WTC11 (cell line): ENCODE measurements at regions not wholly inside any gene's neighbourhood (a gene's known extent, or its start where the extent isn't known, plus 50 kb on each side); places are given as distances from the start of the nearest gene placed in this dataset.

Experiments used
- CBFB ChIP-seq: sonication (generic); formaldehyde crosslinking; IDR thresholded peaks from 2 replicates; pipeline ENCODE4 v1.8.1; 2022; ENCODE audit warnings: mild to moderate bottlenecking, low read depth, missing genetic modification reagents
- EMX1 ChIP-seq: fragments of 250-450 bp; sonication (Bioruptor Pico); IDR thresholded peaks from 2 replicates; pipeline ENCODE4 v1.8.0; 2021; ENCODE audit warnings: mild to moderate bottlenecking
- ETV6 ChIP-seq: sonication (generic); formaldehyde crosslinking; IDR thresholded peaks from 2 replicates; pipeline ENCODE4 v1.8.1; 2022; ENCODE audit warnings: mild to moderate bottlenecking, missing genetic modification reagents
- FOXK1 ChIP-seq: sonication (generic); formaldehyde crosslinking; IDR thresholded peaks from 2 replicates; pipeline ENCODE4 v1.8.0; 2022; ENCODE audit warnings: mild to moderate bottlenecking, moderate library complexity, missing genetic modification reagents
- GRHL2 ChIP-seq: fragments of 250-450 bp; sonication (Bioruptor Pico); IDR thresholded peaks from 2 replicates; pipeline ENCODE4 v1.8.0; 2022; ENCODE audit warnings: mild to moderate bottlenecking, moderate library complexity; ENCODE audit not compliant: insufficient replicate concordance, severe bottlenecking
- JUN ChIP-seq: sonication (generic); formaldehyde crosslinking; IDR thresholded peaks from 2 replicates; pipeline ENCODE4 v1.8.0; 2023; ENCODE audit warnings: mild to moderate bottlenecking, missing genetic modification reagents
- MLX ChIP-seq: sonication (generic); formaldehyde crosslinking; IDR thresholded peaks from 2 replicates; pipeline ENCODE4 v1.8.1; 2023; ENCODE audit warnings: mild to moderate bottlenecking, missing genetic modification reagents, moderate library complexity
- SMAD4 ChIP-seq: sonication (generic); formaldehyde crosslinking; IDR thresholded peaks from 2 replicates; pipeline ENCODE4 v1.8.0; 2022; ENCODE audit warnings: mild to moderate bottlenecking, missing genetic modification reagents
- TF ChIP-seq, protein P1 (sequence below): fragments of 200-600 bp; IDR thresholded peaks from 2 replicates; pipeline ENCODE4 v1.8.0; 2022; ENCODE audit warnings: antibody characterized with exemption
- TF ChIP-seq, protein P2 (sequence below): sonication (generic); formaldehyde crosslinking; IDR thresholded peaks from 2 replicates; pipeline ENCODE4 v1.8.0; 2023; ENCODE audit warnings: mild to moderate bottlenecking, missing genetic modification reagents
- TF ChIP-seq, protein P3 (sequence below): sonication (generic); formaldehyde crosslinking; IDR thresholded peaks from 2 replicates; pipeline ENCODE4 v1.8.1; 2023; ENCODE audit warnings: mild to moderate bottlenecking, missing genetic modification reagents, borderline replicate concordance

DNA sequence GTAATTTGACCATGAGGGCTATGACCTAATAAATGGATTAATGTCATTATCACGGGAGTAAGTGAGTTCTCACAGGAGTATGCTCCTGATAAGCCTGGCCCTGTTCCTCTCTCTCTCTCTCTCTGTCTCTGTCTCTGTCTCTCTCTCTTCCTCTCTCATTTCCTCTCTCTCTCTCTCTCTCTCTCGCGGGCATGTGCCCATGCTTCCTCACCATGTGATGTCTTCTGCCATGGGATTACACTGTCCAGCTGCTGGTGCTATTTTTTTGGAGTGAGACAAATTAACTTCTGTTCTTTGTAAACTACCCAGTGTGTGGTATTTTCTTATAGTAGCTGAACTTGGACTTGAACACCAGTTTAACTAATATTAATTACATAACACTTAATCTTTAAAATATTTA, 374.3 kb upstream of the GJE1 start:
- TF ChIP-seq MLX (CRISPR knock-in tag) (no peak), SMAD4 (CRISPR knock-in tag) (no peak), JUN (CRISPR knock-in tag) (no peak), FOXK1 (CRISPR knock-in tag) (no peak), ETV6 (no peak), EMX1 (CRISPR knock-in tag) (no peak), CBFB (CRISPR knock-in tag) (no peak), GRHL2 (CRISPR knock-in tag) (no peak)
- TF ChIP-seq, protein P1, sequence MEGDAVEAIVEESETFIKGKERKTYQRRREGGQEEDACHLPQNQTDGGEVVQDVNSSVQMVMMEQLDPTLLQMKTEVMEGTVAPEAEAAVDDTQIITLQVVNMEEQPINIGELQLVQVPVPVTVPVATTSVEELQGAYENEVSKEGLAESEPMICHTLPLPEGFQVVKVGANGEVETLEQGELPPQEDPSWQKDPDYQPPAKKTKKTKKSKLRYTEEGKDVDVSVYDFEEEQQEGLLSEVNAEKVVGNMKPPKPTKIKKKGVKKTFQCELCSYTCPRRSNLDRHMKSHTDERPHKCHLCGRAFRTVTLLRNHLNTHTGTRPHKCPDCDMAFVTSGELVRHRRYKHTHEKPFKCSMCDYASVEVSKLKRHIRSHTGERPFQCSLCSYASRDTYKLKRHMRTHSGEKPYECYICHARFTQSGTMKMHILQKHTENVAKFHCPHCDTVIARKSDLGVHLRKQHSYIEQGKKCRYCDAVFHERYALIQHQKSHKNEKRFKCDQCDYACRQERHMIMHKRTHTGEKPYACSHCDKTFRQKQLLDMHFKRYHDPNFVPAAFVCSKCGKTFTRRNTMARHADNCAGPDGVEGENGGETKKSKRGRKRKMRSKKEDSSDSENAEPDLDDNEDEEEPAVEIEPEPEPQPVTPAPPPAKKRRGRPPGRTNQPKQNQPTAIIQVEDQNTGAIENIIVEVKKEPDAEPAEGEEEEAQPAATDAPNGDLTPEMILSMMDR: no peak
- TF ChIP-seq, protein P2, sequence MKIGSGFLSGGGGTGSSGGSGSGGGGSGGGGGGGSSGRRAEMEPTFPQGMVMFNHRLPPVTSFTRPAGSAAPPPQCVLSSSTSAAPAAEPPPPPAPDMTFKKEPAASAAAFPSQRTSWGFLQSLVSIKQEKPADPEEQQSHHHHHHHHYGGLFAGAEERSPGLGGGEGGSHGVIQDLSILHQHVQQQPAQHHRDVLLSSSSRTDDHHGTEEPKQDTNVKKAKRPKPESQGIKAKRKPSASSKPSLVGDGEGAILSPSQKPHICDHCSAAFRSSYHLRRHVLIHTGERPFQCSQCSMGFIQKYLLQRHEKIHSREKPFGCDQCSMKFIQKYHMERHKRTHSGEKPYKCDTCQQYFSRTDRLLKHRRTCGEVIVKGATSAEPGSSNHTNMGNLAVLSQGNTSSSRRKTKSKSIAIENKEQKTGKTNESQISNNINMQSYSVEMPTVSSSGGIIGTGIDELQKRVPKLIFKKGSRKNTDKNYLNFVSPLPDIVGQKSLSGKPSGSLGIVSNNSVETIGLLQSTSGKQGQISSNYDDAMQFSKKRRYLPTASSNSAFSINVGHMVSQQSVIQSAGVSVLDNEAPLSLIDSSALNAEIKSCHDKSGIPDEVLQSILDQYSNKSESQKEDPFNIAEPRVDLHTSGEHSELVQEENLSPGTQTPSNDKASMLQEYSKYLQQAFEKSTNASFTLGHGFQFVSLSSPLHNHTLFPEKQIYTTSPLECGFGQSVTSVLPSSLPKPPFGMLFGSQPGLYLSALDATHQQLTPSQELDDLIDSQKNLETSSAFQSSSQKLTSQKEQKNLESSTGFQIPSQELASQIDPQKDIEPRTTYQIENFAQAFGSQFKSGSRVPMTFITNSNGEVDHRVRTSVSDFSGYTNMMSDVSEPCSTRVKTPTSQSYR: no peak
- TF ChIP-seq, protein P3, sequence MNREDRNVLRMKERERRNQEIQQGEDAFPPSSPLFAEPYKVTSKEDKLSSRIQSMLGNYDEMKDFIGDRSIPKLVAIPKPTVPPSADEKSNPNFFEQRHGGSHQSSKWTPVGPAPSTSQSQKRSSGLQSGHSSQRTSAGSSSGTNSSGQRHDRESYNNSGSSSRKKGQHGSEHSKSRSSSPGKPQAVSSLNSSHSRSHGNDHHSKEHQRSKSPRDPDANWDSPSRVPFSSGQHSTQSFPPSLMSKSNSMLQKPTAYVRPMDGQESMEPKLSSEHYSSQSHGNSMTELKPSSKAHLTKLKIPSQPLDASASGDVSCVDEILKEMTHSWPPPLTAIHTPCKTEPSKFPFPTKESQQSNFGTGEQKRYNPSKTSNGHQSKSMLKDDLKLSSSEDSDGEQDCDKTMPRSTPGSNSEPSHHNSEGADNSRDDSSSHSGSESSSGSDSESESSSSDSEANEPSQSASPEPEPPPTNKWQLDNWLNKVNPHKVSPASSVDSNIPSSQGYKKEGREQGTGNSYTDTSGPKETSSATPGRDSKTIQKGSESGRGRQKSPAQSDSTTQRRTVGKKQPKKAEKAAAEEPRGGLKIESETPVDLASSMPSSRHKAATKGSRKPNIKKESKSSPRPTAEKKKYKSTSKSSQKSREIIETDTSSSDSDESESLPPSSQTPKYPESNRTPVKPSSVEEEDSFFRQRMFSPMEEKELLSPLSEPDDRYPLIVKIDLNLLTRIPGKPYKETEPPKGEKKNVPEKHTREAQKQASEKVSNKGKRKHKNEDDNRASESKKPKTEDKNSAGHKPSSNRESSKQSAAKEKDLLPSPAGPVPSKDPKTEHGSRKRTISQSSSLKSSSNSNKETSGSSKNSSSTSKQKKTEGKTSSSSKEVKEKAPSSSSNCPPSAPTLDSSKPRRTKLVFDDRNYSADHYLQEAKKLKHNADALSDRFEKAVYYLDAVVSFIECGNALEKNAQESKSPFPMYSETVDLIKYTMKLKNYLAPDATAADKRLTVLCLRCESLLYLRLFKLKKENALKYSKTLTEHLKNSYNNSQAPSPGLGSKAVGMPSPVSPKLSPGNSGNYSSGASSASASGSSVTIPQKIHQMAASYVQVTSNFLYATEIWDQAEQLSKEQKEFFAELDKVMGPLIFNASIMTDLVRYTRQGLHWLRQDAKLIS (CRISPR knock-in tag): no peak
